ENCODE measurements at regions not wholly inside any gene's neighbourhood (a gene's known extent, or its start where the extent isn't known, plus 50 kb on each side); places are given as distances from the start of the nearest gene placed in this dataset.

GRCh38 chr14:53848854-53849253 lies 107.8 kb downstream of the BMP4 start:
- no peak for DNase-seq
- no peak for TF ChIP-seq CTCF (IDR thresholded peaks at IDR 0.05; ENCODE audit: low read depth, low read length, missing control alignments)
- H3K27ac ChIP-seq = no peak overlapping the region
- H3K36me3 ChIP-seq (replicated peaks) = no peaks in the 10 kb centered on the region
- in situ Hi-C loops (cut with HindIII; ENCODE audit: low pct_ligation_motif_present, low sequenced_read_pairs) = no loop called here
- H3K4me3 ChIP-seq (ENCODE audit: low read depth, low read length) = no peak overlapping the region
- no peaks in the 10 kb centered on the region for H3K27me3 ChIP-seq (replicated peaks)

GRCh38 chr14:53847881-53848280 lies 108.7 kb downstream of the BMP4 start:
- in situ Hi-C loops (cut with HindIII; ENCODE audit: low pct_ligation_motif_present, low sequenced_read_pairs) = no loop called here
- DNase-seq = no peak
- Histone ChIP-seq H3K27me3 (replicated peaks) (no peaks in the 10 kb centered on the region), H3K27ac (no peak overlapping the region), H3K4me3 (ENCODE audit: low read depth, low read length) (no peak overlapping the region), H3K36me3 (replicated peaks) (no peaks in the 10 kb centered on the region)
- no peak for TF ChIP-seq CTCF (IDR thresholded peaks at IDR 0.05; ENCODE audit: low read depth, low read length, missing control alignments)

GRCh38 chr14:53847057-53847456 lies 109.6 kb downstream of the BMP4 start:
- in situ Hi-C loops (cut with HindIII; ENCODE audit: low pct_ligation_motif_present, low sequenced_read_pairs) = no loop called here
- H3K4me3 ChIP-seq (ENCODE audit: low read depth, low read length) = no peak overlapping the region
- no peak for DNase-seq
- H3K27ac ChIP-seq = no peak overlapping the region
- H3K27me3 ChIP-seq (replicated peaks) = no peaks in the 10 kb centered on the region
- no peaks in the 10 kb centered on the region for H3K36me3 ChIP-seq (replicated peaks)
- TF ChIP-seq CTCF (IDR thresholded peaks at IDR 0.05; ENCODE audit: low read depth, low read length, missing control alignments) = no peak

GRCh38 chr14:53845813-53846693 lies 110.6 kb downstream of the BMP4 start:
- Histone ChIP-seq H3K4me3 (ENCODE audit: low read depth, low read length) (no peak overlapping the region), H3K27ac (no peak overlapping the region), H3K36me3 (replicated peaks) (no peaks in the 10 kb centered on the region), H3K27me3 (replicated peaks) (no peaks in the 10 kb centered on the region)
- no peak for TF ChIP-seq CTCF (IDR thresholded peaks at IDR 0.05; ENCODE audit: low read depth, low read length, missing control alignments)
- in situ Hi-C loops (cut with HindIII; ENCODE audit: low pct_ligation_motif_present, low sequenced_read_pairs) = no loop called here
- no peak for DNase-seq

- no peak for TF ChIP-seq CTCF (IDR thresholded peaks at IDR 0.05; ENCODE audit: low read depth, low read length, missing control alignments)
- in situ Hi-C loops (cut with HindIII; ENCODE audit: low pct_ligation_motif_present, low sequenced_read_pairs) = no loop called here
- no peaks in the 10 kb centered on the region for H3K27me3 ChIP-seq (replicated peaks)
- peak; percentile 86 for DNase-seq
- peak overlapping the region; percentile 14 for H3K27ac ChIP-seq
- no peak overlapping the region for H3K4me3 ChIP-seq (ENCODE audit: low read depth, low read length)
- H3K36me3 ChIP-seq (replicated peaks) = no peaks in the 10 kb centered on the region
These were observed 113.7 kb downstream of the BMP4 start for GRCh38 chr14:53842938-53843337.
